Hepatocyte (in vitro differentiated cells): ENCODE measurements at regions not wholly inside any gene's neighbourhood (a gene's known extent, or its start where the extent isn't known, plus 50 kb on each side); places are given as distances from the start of the nearest gene placed in this dataset.

Experiments
- DNase-seq: peaks from one replicate; pipeline ENCODE4 v3.0.0-alpha.2; 2016; ENCODE audit warnings: low spot score
- H2AFZ ChIP-seq: fragments of 200-600 bp; sonication (generic); 2 replicates; pipeline ENCODE4 v1.6.0; 2016; ENCODE audit warnings: antibody characterized with exemption, mild to moderate bottlenecking
- H3K27ac ChIP-seq: fragments of 200-600 bp; sonication (generic); 2 replicates; pipeline ENCODE4 v1.5.1; 2016; ENCODE audit warnings: mild to moderate bottlenecking
- H3K27me3 ChIP-seq: fragments of 200-600 bp; sonication (generic); 2 replicates; pipeline ENCODE4 v1.6.1; 2016
- H3K36me3 ChIP-seq: fragments of 200-600 bp; sonication (generic); replicated peaks from 2 replicates; pipeline ENCODE4 v1.5.1; 2016; ENCODE audit warnings: low read depth; ENCODE audit not compliant: insufficient read depth
- H3K4me1 ChIP-seq: fragments of 200-600 bp; sonication (generic); 2 replicates; pipeline ENCODE4 v1.5.1; 2016; ENCODE audit warnings: mild to moderate bottlenecking, moderate library complexity; ENCODE audit not compliant: insufficient read depth
- H3K4me2 ChIP-seq: fragments of 200-600 bp; sonication (generic); 2 replicates; pipeline ENCODE4 v1.6.0; 2016
- H3K4me3 ChIP-seq: fragments of 200-600 bp; sonication (generic); 2 replicates; pipeline ENCODE4 v1.5.1; 2016; ENCODE audit warnings: mild to moderate bottlenecking
- H3K79me2 ChIP-seq: fragments of 200-600 bp; sonication (generic); 2 replicates; pipeline ENCODE4 v1.6.0; 2017; ENCODE audit warnings: mild to moderate bottlenecking
- H3K9me2 ChIP-seq: fragments of 200-600 bp; sonication (generic); replicated peaks from 2 replicates; pipeline ENCODE4 v1.6.0; 2017; ENCODE audit warnings: mild to moderate bottlenecking; ENCODE audit not compliant: insufficient read depth
- H3K9me3 ChIP-seq: fragments of 200-600 bp; sonication (generic); 2 replicates; pipeline ENCODE4 v1.5.1; 2016; ENCODE audit warnings: low read depth, mild to moderate bottlenecking
- H4K20me1 ChIP-seq: fragments of 200-600 bp; sonication (generic); 2 replicates; pipeline ENCODE4 v1.6.0; 2016; ENCODE audit warnings: mild to moderate bottlenecking; ENCODE audit not compliant: insufficient read depth, poor library complexity, severe bottlenecking
- EZH2 ChIP-seq: fragments of 200-600 bp; sonication (generic); IDR thresholded peaks from 2 replicates; pipeline ENCODE4 v1.6.1; 2016; ENCODE audit warnings: antibody characterized with exemption, mild to moderate bottlenecking, borderline replicate concordance
- EZH2phosphoT487 ChIP-seq: fragments of 200-600 bp; sonication (generic); IDR thresholded peaks from one replicate; pipeline ENCODE4 v1.6.1; 2018; ENCODE audit warnings: antibody characterized with exemption, mild to moderate bottlenecking, low read depth, moderate library complexity; ENCODE audit not compliant: unreplicated experiment, severe bottlenecking
- WGBS: methylation state at CpG from one replicate; pipeline ENCODE4 v1.1.6; 2016; ENCODE audit warnings: low lambda C conversion rate; ENCODE audit errors: missing lambda C conversion rate; 5-methylcytosine and 5-hydroxymethylcytosine counted together
- TF ChIP-seq, protein P1 (sequence below): fragments of 200-600 bp; sonication (generic); IDR thresholded peaks from 2 replicates; pipeline ENCODE4 v1.5.1; 2016; ENCODE audit warnings: antibody characterized with exemption, mild to moderate bottlenecking; ENCODE audit not compliant: poor library complexity

DNA sequence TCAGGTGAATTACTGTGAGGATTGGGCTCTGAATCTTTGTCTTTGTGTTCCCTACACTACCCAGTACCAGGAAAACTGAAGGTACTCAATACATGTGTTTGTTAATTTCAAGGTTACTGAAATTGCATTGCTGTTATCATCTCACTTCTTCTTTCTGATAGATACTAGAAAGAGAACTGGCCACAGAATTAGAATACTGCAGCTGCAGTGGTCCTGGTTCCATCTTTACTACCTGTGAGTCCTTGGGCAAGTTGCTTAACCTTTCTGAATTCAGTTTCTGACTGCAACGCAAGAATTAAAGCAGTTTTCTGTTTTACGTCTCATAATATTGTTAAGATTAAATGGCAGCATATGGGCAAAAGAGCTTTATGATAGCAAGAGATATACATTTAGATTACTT lies 263.5 kb downstream of the LMO4 start:
- H4K20me1 ChIP-seq, result no peaks in the 10 kb centered on the region
- H3K27ac ChIP-seq, result no peak overlapping the region
- H2AFZ ChIP-seq, result no peak overlapping the region
- no peaks in the 10 kb centered on the region for H3K9me2 ChIP-seq
- H3K79me2 ChIP-seq, result no peaks in the 10 kb centered on the region
- no peak overlapping the region for H3K4me3 ChIP-seq
- no peak for DNase-seq
- TF ChIP-seq, protein P1, sequence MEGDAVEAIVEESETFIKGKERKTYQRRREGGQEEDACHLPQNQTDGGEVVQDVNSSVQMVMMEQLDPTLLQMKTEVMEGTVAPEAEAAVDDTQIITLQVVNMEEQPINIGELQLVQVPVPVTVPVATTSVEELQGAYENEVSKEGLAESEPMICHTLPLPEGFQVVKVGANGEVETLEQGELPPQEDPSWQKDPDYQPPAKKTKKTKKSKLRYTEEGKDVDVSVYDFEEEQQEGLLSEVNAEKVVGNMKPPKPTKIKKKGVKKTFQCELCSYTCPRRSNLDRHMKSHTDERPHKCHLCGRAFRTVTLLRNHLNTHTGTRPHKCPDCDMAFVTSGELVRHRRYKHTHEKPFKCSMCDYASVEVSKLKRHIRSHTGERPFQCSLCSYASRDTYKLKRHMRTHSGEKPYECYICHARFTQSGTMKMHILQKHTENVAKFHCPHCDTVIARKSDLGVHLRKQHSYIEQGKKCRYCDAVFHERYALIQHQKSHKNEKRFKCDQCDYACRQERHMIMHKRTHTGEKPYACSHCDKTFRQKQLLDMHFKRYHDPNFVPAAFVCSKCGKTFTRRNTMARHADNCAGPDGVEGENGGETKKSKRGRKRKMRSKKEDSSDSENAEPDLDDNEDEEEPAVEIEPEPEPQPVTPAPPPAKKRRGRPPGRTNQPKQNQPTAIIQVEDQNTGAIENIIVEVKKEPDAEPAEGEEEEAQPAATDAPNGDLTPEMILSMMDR, result no peak
- TF ChIP-seq EZH2phosphoT487 (no peak), EZH2 (no peak)
- no peak overlapping the region for H3K4me2 ChIP-seq
- no peaks in the 10 kb centered on the region for H3K9me3 ChIP-seq
- WGBS, result 99% methylated on average over 2 of the region's 2 CpGs
- peaks cover 26% of the 10 kb centered on the region for H3K4me1 ChIP-seq
- no peaks in the 10 kb centered on the region for H3K36me3 ChIP-seq
- no peaks in the 10 kb centered on the region for H3K27me3 ChIP-seq

DNA sequence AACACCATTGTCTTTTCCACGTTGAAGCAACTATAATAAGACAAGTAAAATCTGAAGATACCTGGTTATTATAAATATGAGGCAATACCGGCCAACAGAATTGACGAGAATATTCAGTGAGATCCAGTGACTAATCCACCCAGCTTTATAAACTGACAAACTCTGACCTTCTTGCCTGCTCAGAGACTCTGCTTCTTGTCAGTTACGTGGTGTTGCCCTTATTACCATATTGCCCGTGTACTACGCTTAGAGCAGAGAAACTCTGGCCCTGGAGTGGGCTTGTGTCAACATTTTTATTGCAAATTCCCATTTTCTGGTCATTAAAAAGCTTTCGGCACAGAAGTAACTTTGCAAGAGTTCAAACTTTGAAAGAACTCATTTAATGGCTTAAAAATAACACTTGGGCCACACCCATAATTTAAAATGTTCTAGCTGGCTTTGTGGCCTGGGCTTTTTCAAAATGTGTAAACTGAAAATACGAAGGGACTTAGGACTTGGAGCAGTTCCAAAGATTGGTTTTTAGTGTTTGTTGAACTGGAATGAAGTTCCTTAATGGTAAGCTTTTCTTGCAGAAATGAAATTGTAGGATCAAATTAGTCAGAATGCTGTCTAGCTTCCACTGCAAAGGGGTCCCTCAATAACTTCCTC lies 266.2 kb downstream of the LMO4 start:
- no peaks in the 10 kb centered on the region for H3K9me3 ChIP-seq
- H3K79me2 ChIP-seq, result no peaks in the 10 kb centered on the region
- H4K20me1 ChIP-seq, result no peaks in the 10 kb centered on the region
- no peak overlapping the region for H3K4me3 ChIP-seq
- H3K9me2 ChIP-seq, result no peaks in the 10 kb centered on the region
- peaks cover 40% of the 10 kb centered on the region for H3K4me1 ChIP-seq
- peak; percentile 56 for DNase-seq
- peak overlapping the region; percentile 60 for H3K4me2 ChIP-seq
- TF ChIP-seq, protein P1, result no peak
- no peak for TF ChIP-seq EZH2
- no peak for TF ChIP-seq EZH2phosphoT487
- H3K27ac ChIP-seq, result peak overlapping the region; percentile 51
- no peaks in the 10 kb centered on the region for H3K27me3 ChIP-seq
- no peaks in the 10 kb centered on the region for H3K36me3 ChIP-seq
- WGBS, result 25% methylated on average over 8 of the region's 8 CpGs
- H2AFZ ChIP-seq, result no peak overlapping the region

DNA sequence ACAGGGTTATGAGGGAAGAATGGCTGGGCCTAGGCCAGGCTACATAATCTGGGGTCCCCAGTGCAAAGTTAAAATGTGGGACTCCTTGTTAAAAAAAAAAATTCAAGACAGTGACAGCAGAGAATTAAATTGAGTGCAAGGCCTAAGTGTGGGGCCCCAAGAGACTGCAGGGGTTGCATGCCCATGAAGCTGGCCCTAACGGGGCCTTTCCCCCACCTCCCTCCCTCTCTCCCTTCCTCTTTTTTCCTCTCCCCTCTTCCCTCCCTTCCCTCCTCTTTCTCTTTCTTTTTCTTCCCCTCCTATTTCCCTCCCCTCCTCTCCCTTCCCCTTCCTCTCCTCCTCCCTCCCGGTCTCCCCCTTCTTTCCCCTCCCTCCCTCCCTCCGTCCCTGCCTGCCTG lies 266.7 kb downstream of the LMO4 start:
- 50% methylated on average over 1 of the region's 3 CpGs for WGBS
- Histone ChIP-seq H3K4me1 (peaks cover 45% of the 10 kb centered on the region), H3K4me2 (peak overlapping the region; percentile 60), H4K20me1 (no peaks in the 10 kb centered on the region), H2AFZ (no peak overlapping the region), H3K27ac (peak overlapping the region; percentile 51), H3K9me2 (no peaks in the 10 kb centered on the region), H3K79me2 (no peaks in the 10 kb centered on the region), H3K27me3 (no peaks in the 10 kb centered on the region), H3K36me3 (no peaks in the 10 kb centered on the region), H3K4me3 (no peak overlapping the region), H3K9me3 (no peaks in the 10 kb centered on the region)
- DNase-seq, result no peak
- TF ChIP-seq EZH2, result no peak
- no peak for TF ChIP-seq EZH2phosphoT487
- TF ChIP-seq, protein P1, result no peak

DNA sequence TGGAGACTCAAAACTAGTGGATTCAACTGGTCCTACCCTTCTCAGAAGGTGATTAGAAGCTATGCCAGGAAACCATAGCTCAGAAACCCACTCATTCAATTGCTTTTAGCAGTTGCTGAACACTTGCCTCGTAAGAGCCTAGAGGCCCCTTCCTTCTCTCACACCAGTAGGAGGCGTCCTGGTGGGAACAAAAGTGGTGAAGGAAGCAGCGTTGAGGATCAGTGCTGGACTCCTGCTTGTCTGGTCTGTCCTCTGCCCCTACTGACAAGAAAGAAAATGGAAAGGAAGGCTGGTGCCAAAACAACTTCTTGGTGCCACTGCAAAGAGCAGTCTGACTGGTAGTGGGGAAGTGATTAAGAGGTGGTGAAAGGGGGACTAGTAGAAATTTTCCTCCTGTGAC lies 269.7 kb downstream of the LMO4 start:
- H4K20me1 ChIP-seq, result no peaks in the 10 kb centered on the region
- no peak overlapping the region for H3K4me2 ChIP-seq
- TF ChIP-seq EZH2, result no peak
- TF ChIP-seq, protein P1, result no peak
- no peak for TF ChIP-seq EZH2phosphoT487
- no peaks in the 10 kb centered on the region for H3K9me2 ChIP-seq
- H3K27me3 ChIP-seq, result no peaks in the 10 kb centered on the region
- no peaks in the 10 kb centered on the region for H3K36me3 ChIP-seq
- peaks cover 48% of the 10 kb centered on the region for H3K4me1 ChIP-seq
- H3K79me2 ChIP-seq, result no peaks in the 10 kb centered on the region
- no peaks in the 10 kb centered on the region for H3K9me3 ChIP-seq
- 72% methylated on average over 3 of the region's 3 CpGs for WGBS
- H3K27ac ChIP-seq, result no peak overlapping the region
- no peak overlapping the region for H2AFZ ChIP-seq
- DNase-seq, result no peak
- no peak overlapping the region for H3K4me3 ChIP-seq
